Right lobe of liver (tissue), 6 donors: ENCODE measurements at regions not wholly inside any gene's neighbourhood (a gene's known extent, or its start where the extent isn't known, plus 50 kb on each side); places are given as distances from the start of the nearest gene placed in this dataset.

Experiments
- ATAC-seq, 4 donors: fragments of 200-7000 bp; cut with Tn5 transposase; one replicate each; pipeline ENCODE4 v1.9.1; 2020; ENCODE audit warnings: mild to moderate bottlenecking in 4 of 4, moderate library complexity in 4 of 4
- DNase-seq, 3 donors: peaks; one replicate each; pipeline ENCODE4 v3.0.0-alpha.2; 2020
- H3K27ac ChIP-seq, 3 donors: fragments of 200-600 bp; one replicate each; pipeline ENCODE4 v1.8.0; 2022
- H3K27me3 ChIP-seq, 2 donors: fragments of 200-600 bp; one replicate each; pipeline ENCODE4 v1.8.0; 2022
- H3K36me3 ChIP-seq, 4 donors: fragments of 200-600 bp; sonication (generic) in 1 of 4; one replicate each; pipeline versions ENCODE4 v1.5.1 to v1.8.0; 2017 to 2022; ENCODE audit warnings: control low read depth in 1 of 4
- H3K4me1 ChIP-seq, 4 donors: fragments of 200-600 bp; sonication (generic) in 1 of 4; one replicate each; pipeline versions ENCODE4 v1.5.1 to v1.8.0; 2017 to 2022; ENCODE audit warnings: control low read depth in 1 of 4
- H3K4me3 ChIP-seq, 3 donors: fragments of 200-600 bp; one replicate each; pipeline ENCODE4 v1.8.0; 2022
- H3K9me3 ChIP-seq, 4 donors: fragments of 200-600 bp; sonication (generic) in 1 of 4; one replicate each; pipeline versions ENCODE4 v1.5.1 to v1.8.0; 2017 to 2022; ENCODE audit warnings: control low read depth in 1 of 4
- POLR2A ChIP-seq: fragments of 450-650 bp; IDR thresholded peaks from one replicate; pipeline ENCODE4 v1.6.1; 2017; ENCODE audit warnings: antibody characterized with exemption, mild to moderate bottlenecking
- WGBS: methylation state at CpG from one replicate; pipeline ENCODE4 v1.1.6; 2018; ENCODE audit warnings: low coverage, low lambda C conversion rate; ENCODE audit not compliant: insufficient coverage; ENCODE audit errors: missing lambda C conversion rate; 5-methylcytosine and 5-hydroxymethylcytosine counted together
- intact Hi-C, 2 donors: fragments of 100-400 bp; cut with DNase I; formaldehyde crosslinking; loops; one replicate each; pipeline versions ENCODE4 v1.11.2 to v1.14.1; 2022
- TF ChIP-seq, protein P1 (sequence below), 4 donors: fragments of 200-600 bp in 3 of 4; fragments of 450-650 bp in 1 of 4; IDR thresholded peaks; one replicate each; pipeline versions ENCODE4 v1.5.1 to v1.8.0; 2016 to 2022; ENCODE audit warnings: antibody characterized with exemption in 4 of 4, mild to moderate bottlenecking in 2 of 4
- donor health status: DM: no; HTN: yes; CAD: no.
- donor health status: DM: no; HTN: no; CAD: no.
- donor health status: DM: no; HTN: no; CAD: no.
- donor health status: DM: no; HTN: yes; CAD: no.
- donor health status: DM: no; HTN: yes; CAD: no.

DNA sequence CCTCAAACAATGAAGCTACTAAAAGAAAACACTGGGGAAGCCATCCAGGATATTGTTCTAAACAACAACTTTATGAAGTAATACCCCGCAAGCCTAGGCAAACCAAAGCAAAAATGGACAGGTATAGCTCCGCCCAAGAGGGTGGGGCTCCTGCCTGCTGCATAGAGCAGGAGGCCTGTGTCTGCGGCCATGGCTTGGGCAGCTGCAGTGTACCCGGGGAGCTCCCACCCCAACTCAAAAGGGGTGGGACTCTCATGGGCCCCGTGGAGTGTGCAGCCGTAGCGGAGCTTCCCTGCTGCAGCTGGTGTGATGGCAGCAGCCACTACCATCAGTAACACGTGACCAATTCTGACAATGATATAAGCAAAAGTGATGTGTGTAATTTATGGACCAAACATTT, 264.2 kb upstream of the KITLG start:
- DNase-seq (no peak), ATAC-seq (no peak)
- 80% methylated on average over 2 of the region's 8 CpGs for WGBS
- Histone ChIP-seq H3K4me3 (no peak overlapping the region), H3K4me1 (no peaks in the 10 kb centered on the region), H3K27me3 (no peaks in the 10 kb centered on the region), H3K36me3 (no peaks in the 10 kb centered on the region), H3K9me3 (no peaks in the 10 kb centered on the region), H3K27ac (no peak overlapping the region)
- TF ChIP-seq, protein P1, sequence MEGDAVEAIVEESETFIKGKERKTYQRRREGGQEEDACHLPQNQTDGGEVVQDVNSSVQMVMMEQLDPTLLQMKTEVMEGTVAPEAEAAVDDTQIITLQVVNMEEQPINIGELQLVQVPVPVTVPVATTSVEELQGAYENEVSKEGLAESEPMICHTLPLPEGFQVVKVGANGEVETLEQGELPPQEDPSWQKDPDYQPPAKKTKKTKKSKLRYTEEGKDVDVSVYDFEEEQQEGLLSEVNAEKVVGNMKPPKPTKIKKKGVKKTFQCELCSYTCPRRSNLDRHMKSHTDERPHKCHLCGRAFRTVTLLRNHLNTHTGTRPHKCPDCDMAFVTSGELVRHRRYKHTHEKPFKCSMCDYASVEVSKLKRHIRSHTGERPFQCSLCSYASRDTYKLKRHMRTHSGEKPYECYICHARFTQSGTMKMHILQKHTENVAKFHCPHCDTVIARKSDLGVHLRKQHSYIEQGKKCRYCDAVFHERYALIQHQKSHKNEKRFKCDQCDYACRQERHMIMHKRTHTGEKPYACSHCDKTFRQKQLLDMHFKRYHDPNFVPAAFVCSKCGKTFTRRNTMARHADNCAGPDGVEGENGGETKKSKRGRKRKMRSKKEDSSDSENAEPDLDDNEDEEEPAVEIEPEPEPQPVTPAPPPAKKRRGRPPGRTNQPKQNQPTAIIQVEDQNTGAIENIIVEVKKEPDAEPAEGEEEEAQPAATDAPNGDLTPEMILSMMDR (IDR thresholded peaks at IDR 0.05) = no peak
- no peak for TF ChIP-seq POLR2A
- intact Hi-C loops = no loop called here

DNA sequence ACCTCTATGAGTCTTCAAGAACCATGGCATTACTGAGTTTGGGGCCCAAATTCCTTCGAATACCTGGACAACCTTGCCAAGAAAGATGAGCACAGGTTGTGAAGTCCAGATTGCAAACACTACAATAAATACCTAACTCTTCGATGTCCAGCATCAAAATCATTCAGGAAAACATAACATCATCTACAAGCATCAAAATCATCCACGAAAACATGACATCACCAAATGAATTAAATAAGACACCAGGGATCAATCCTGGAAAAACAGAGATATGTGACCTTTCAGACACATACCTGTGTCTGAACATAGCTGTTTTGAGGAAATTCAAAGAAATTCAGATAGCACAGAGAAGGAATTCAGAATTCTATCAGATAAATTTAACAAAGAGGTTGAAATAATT, 262.0 kb upstream of the KITLG start:
- Histone ChIP-seq H3K9me3 (no peaks in the 10 kb centered on the region), H3K27ac (no peak overlapping the region), H3K36me3 (no peaks in the 10 kb centered on the region), H3K4me3 (no peak overlapping the region), H3K27me3 (no peaks in the 10 kb centered on the region), H3K4me1 (no peaks in the 10 kb centered on the region)
- intact Hi-C loops = no loop called here
- TF ChIP-seq, protein P1 (IDR thresholded peaks at IDR 0.05) = no peak
- TF ChIP-seq POLR2A = no peak
- DNase-seq (no peak), ATAC-seq (no peak)
- 64% methylated on average over 3 of the region's 3 CpGs for WGBS

DNA sequence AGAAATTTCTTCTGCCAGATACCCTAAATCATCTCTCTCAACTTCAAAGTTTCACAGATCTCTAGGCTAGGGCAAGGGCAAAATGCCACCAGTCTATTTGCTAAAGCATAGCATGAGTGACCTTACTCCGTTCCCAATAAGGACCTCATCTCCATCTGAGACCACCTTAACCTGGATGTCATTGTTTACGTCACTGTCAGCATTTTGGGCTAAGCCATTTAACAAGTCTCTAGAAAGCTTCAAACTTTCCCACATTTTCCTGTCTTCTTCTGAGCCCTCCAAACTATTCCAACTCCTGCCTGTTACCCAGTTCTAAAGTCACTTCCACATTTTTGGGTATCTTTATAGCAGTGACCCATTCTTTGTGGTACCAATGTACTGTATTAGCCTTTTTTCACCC, 259.2 kb upstream of the KITLG start:
- ATAC-seq = no peak
- intact Hi-C loops = no loop called here
- Histone ChIP-seq H3K9me3 (no peaks in the 10 kb centered on the region), H3K36me3 (no peaks in the 10 kb centered on the region), H3K27me3 (no peaks in the 10 kb centered on the region), H3K27ac (no peak overlapping the region), H3K4me3 (no peak overlapping the region), H3K4me1 (no peaks in the 10 kb centered on the region)
- DNase-seq = no peak
- no peak for TF ChIP-seq POLR2A
- TF ChIP-seq, protein P1 (IDR thresholded peaks at IDR 0.05) = no peak
- WGBS = 65% methylated on average over 2 of the region's 2 CpGs

DNA sequence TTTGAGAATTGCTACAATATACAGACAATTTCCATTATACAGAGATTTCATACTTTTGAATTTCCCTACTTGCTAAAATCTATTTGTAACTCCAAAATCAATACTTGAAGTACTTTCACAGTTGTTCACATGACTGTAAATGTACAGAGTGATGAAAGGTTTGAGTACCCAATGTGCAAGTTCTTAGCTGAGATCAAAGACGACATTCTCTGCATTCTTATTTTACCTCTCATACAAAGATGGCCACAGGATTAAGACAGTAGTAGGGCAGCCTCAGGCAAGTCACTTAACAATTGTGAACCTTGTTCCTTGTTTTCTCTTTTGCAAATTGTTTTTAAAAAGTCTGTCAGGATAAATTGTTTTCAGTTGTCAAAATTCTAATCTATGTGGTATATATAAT, 255.9 kb upstream of the KITLG start:
- intact Hi-C loops = no loop called here
- no peak overlapping the region for H3K4me3 ChIP-seq
- 63% methylated on average over 1 of the region's 1 CpG for WGBS

More for the DNA sequence above, 255.9 kb upstream of the KITLG start:
- Histone ChIP-seq H3K36me3 (no peaks in the 10 kb centered on the region), H3K27me3 (no peaks in the 10 kb centered on the region), H3K9me3 (no peaks in the 10 kb centered on the region), H3K27ac (no peak overlapping the region), H3K4me1 (no peaks in the 10 kb centered on the region)
- DNase-seq = no peak
- TF ChIP-seq POLR2A = no peak
- TF ChIP-seq, protein P1 (IDR thresholded peaks at IDR 0.05) = no peak
- no peak for ATAC-seq
